Spleen (tissue), 11 donors: ENCODE measurements at regions not wholly inside any gene's neighbourhood (a gene's known extent, or its start where the extent isn't known, plus 50 kb on each side); places are given as distances from the start of the nearest gene placed in this dataset.

Experiments used
- DNase-seq: peaks from one replicate; pipeline ENCODE4 v3.0.0-alpha.2; 2020
- H3K27ac ChIP-seq, 8 donors: fragments of 200-600 bp; sonication (generic) in 7 of 8; 1 replicate in 4 of 8; 2 replicates in 4 of 8; pipeline versions ENCODE4 v1.5.0 to v1.8.0; 2016 to 2021; ENCODE audit warnings: inconsistent platforms in 4 of 8, mild to moderate bottlenecking in 4 of 8, moderate library complexity in 1 of 8
- H3K27me3 ChIP-seq, 7 donors: fragments of 200-600 bp; sonication (generic) in 6 of 7; replicated peaks in 1 of 7; 1 replicate in 4 of 7; 2 replicates in 3 of 7; pipeline versions ENCODE4 v1.5.0 to v1.8.0; 2016 to 2021; ENCODE audit warnings: inconsistent platforms in 3 of 7, mild to moderate bottlenecking in 1 of 7
- H3K36me3 ChIP-seq, 6 donors: fragments of 200-600 bp; sonication (generic) in 5 of 6; 1 replicate in 4 of 6; 2 replicates in 2 of 6; pipeline versions ENCODE4 v1.5.0 to v1.8.0; 2016 to 2021; ENCODE audit warnings: inconsistent platforms in 2 of 6
- H3K4me1 ChIP-seq, 6 donors: fragments of 200-600 bp; sonication (generic) in 5 of 6; 1 replicate in 3 of 6; 2 replicates in 3 of 6; pipeline versions ENCODE4 v1.5.0 to v1.8.0; 2016 to 2021; ENCODE audit warnings: inconsistent platforms in 3 of 6
- H3K4me3 ChIP-seq, 8 donors: fragments of 200-600 bp; sonication (generic) in 7 of 8; 1 replicate in 4 of 8; 2 replicates in 4 of 8; pipeline versions ENCODE4 v1.5.0 to v1.8.0; 2016 to 2021; ENCODE audit warnings: inconsistent platforms in 4 of 8, mild to moderate bottlenecking in 4 of 8, moderate library complexity in 2 of 8
- H3K9me3 ChIP-seq, 8 donors: fragments of 200-600 bp; sonication (generic) in 7 of 8; 1 replicate in 4 of 8; 2 replicates in 4 of 8; pipeline versions ENCODE4 v1.5.0 to v1.8.0; 2016 to 2021; ENCODE audit warnings: inconsistent platforms in 4 of 8
- CTCF ChIP-seq, 11 experiments: fragments of 200-600 bp in 7 of 11; fragments of 450-650 bp in 4 of 11; sonication (generic) in 4 of 11; IDR thresholded peaks in 8 of 11; conservative IDR thresholded peaks in 3 of 11; 1 replicate in 7 of 11; 2 replicates in 4 of 11; pipeline versions ENCODE4 v1.4.0 to v1.8.0; 2016 to 2021; ENCODE audit warnings: antibody characterized with exemption in 11 of 11, inconsistent platforms in 4 of 11, mild to moderate bottlenecking in 1 of 11
- POLR2A ChIP-seq, 3 donors: fragments of 450-650 bp; IDR thresholded peaks; one replicate each; pipeline ENCODE4 v1.5.1; 2017; ENCODE audit warnings: antibody characterized with exemption in 3 of 3, mild to moderate bottlenecking in 1 of 3
- POLR2AphosphoS5 ChIP-seq, 3 donors: sonication (generic); formaldehyde crosslinking; IDR thresholded peaks; one replicate each; pipeline ENCODE4 v1.5.1; 2017; ENCODE audit warnings: antibody characterized with exemption in 3 of 3
- WGBS, 5 donors: extraction: QIAGEN DNeasy Blood & Tissue Kit in 3 of 5; methylation state at CpG; one replicate each; pipeline versions ENCODE4 v1.1.5 to v1.1.7; 2013 to 2018; 5-methylcytosine and 5-hydroxymethylcytosine counted together
- intact Hi-C: fragments of 100-400 bp; cut with DNase I; formaldehyde crosslinking; loops from one replicate; pipeline ENCODE4 v1.15.0; 2023; ENCODE audit warnings: low total_unique reads
- donor health status: healthy with polysubstance abuse.
- donor health status: DM: no; HTN: no; CAD: no; lungs with moderate emphysema.
- donor health status: DM: no; HTN: no; CAD: no.
- donor health status: Bipolar disorder and iron deficiency.
- donor health status: healthy.
- donor health status: DM: no; HTN: no; CAD: no.
- donor health status: DM: yes; HTN: yes; CAD: no.

GRCh38 chr2:81644189-81644588 lies 1339.6 kb upstream of the LRRTM1 start:
- no peak for TF ChIP-seq POLR2AphosphoS5 (IDR thresholded peaks at IDR 0.05)
- no peak for TF ChIP-seq POLR2A (IDR thresholded peaks at IDR 0.05)
- no peak for TF ChIP-seq CTCF (IDR thresholded peaks at IDR 0.05 in 8 of 11, conservative IDR thresholded peaks at IDR 0.05 in 3 of 11)
- intact Hi-C loops = no loop called here
- H3K4me3 ChIP-seq = no peak overlapping the region
- H3K27me3 ChIP-seq = no peaks in the 10 kb centered on the region
- H3K9me3 ChIP-seq = peaks cover 0 to 35% (median 11%) of the 10 kb centered on the region in 8 donors
- H3K27ac ChIP-seq = no peak overlapping the region
- no peaks in the 10 kb centered on the region for H3K4me1 ChIP-seq
- WGBS, 5 donors = 21 to 50% (median 36%) methylated on average over 1 of the region's 1 CpG
- H3K36me3 ChIP-seq = no peaks in the 10 kb centered on the region
- no peak for DNase-seq

GRCh38 chr2:81624825-81625224 lies 1320.3 kb upstream of the LRRTM1 start:
- no peak for TF ChIP-seq POLR2A (IDR thresholded peaks at IDR 0.05)
- TF ChIP-seq POLR2AphosphoS5 (IDR thresholded peaks at IDR 0.05) = no peak
- no peak for TF ChIP-seq CTCF (IDR thresholded peaks at IDR 0.05 in 8 of 11, conservative IDR thresholded peaks at IDR 0.05 in 3 of 11)
- Histone ChIP-seq H3K4me1 (no peaks in the 10 kb centered on the region), H3K27me3 (no peaks in the 10 kb centered on the region), H3K27ac (no peak overlapping the region), H3K4me3 (no peak overlapping the region), H3K9me3 (peaks cover 0 to 34% (median 9%) of the 10 kb centered on the region in 8 donors), H3K36me3 (no peaks in the 10 kb centered on the region)
- WGBS, 5 donors = 73 to 96% (median 90%) methylated on average over 2 of the region's 2 CpGs
- intact Hi-C loops = no loop called here
- no peak for DNase-seq

- intact Hi-C loops = no loop called here
- no peak for DNase-seq
- whole genome bisulfite sequencing, 5 donors = 81 to 93% (median 86%) methylated on average over 1 of the region's 1 CpG
- TF ChIP-seq CTCF (IDR thresholded peaks at IDR 0.05 in 8 of 11, conservative IDR thresholded peaks at IDR 0.05 in 3 of 11) (no peak), POLR2AphosphoS5 (IDR thresholded peaks at IDR 0.05) (no peak), POLR2A (IDR thresholded peaks at IDR 0.05) (no peak)
- H3K27ac ChIP-seq = no peak overlapping the region
- H3K4me3 ChIP-seq = no peak overlapping the region
- no peaks in the 10 kb centered on the region for H3K4me1 ChIP-seq
- no peaks in the 10 kb centered on the region for H3K36me3 ChIP-seq
- H3K27me3 ChIP-seq = no peaks in the 10 kb centered on the region
- H3K9me3 ChIP-seq = peaks cover 0 to 19% (median 2%) of the 10 kb centered on the region in 8 donors
Observed at GRCh38 chr2:81600088-81600487, 1295.5 kb upstream of the LRRTM1 start.

- DNase-seq = no peak
Observed at GRCh38 chr2:81598453-81598852, 1293.9 kb upstream of the LRRTM1 start.

More at GRCh38 chr2:81598453-81598852, 1293.9 kb upstream of the LRRTM1 start:
- WGBS, 5 donors = 70 to 76% (median 71%) methylated on average over 5 of the region's 5 CpGs
- H3K36me3 ChIP-seq = no peaks in the 10 kb centered on the region
- no peak overlapping the region for H3K27ac ChIP-seq
- no peaks in the 10 kb centered on the region for H3K4me1 ChIP-seq
- no peak overlapping the region for H3K4me3 ChIP-seq
- peaks cover 0 to 19% (median 2%) of the 10 kb centered on the region in 8 donors for H3K9me3 ChIP-seq
- H3K27me3 ChIP-seq = no peaks in the 10 kb centered on the region
- TF ChIP-seq POLR2A (IDR thresholded peaks at IDR 0.05) = no peak
- no peak for TF ChIP-seq CTCF (IDR thresholded peaks at IDR 0.05 in 8 of 11, conservative IDR thresholded peaks at IDR 0.05 in 3 of 11)
- no peak for TF ChIP-seq POLR2AphosphoS5 (IDR thresholded peaks at IDR 0.05)
- intact Hi-C loops = no loop called here
